GM12878 (cell line): ENCODE measurements at regions not wholly inside any gene's neighbourhood (a gene's known extent, or its start where the extent isn't known, plus 50 kb on each side); places are given as distances from the start of the nearest gene placed in this dataset.

Source experiments
- ATAC-seq: fragments of 200-7000 bp; cut with Tn5 transposase; 3 replicates; pipeline ENCODE4 v1.9.1; 2020; ENCODE audit warnings: mild to moderate bottlenecking, moderate library complexity
- BruUV-seq: library from RNA; stranded (reverse); fragments of 400-500 nt; replicated peaks from 2 replicates; lab custom pipeline; 2021; lab: Mats Ljungman, UMichigan
- CTCF ChIA-PET: fragments of 300-600 bp; sonication (Branson Sonifier 250); formaldehyde crosslinking; extraction: SDS; loops from one replicate; lab custom pipeline; 2021; ENCODE audit warnings: inconsistent platforms; lab: Yijun Ruan, JAX
- POLR2A ChIA-PET: fragments of 350-600 bp; formaldehyde crosslinking; extraction: SDS; loops from one replicate; lab custom pipeline; 2021; ENCODE audit warnings: inconsistent platforms; lab: Charles Lee
- RAD21 ChIA-PET: fragments of 300-600 bp; sonication (Branson Sonifier 250); formaldehyde crosslinking; loops from one replicate; lab custom pipeline; 2023; ENCODE audit warnings: antibody characterized with exemption; ENCODE audit not compliant: unreplicated experiment; lab: Charles Lee
- SMC1A ChIA-PET: fragments of 300-600 bp; sonication (Branson Sonifier 250); formaldehyde crosslinking; loops from one replicate; lab custom pipeline; 2023; ENCODE audit not compliant: unreplicated experiment, uncharacterized antibody; lab: Charles Lee
- DNase-seq: peaks from one replicate; pipeline ENCODE4 v3.0.0-alpha.2; 2011; ENCODE audit warnings: low read depth, low spot score
- FAIRE-seq: peaks from 3 replicates; lab custom pipeline; 2011; peaks lifted over from hg19 to GRCh38; lab: Jason Lieb, UNC
- H2AFZ ChIP-seq: 2 replicates; pipeline ENCODE4 v1.6.0; 2011; ENCODE audit warnings: low read depth, low read length, control low read depth; ENCODE audit not compliant: control insufficient read depth
- H3K27ac ChIP-seq: 2 replicates; pipeline ENCODE4 v1.5.1; 2011; ENCODE audit warnings: control low read depth; ENCODE audit not compliant: control insufficient read depth, insufficient read depth
- H3K27me3 ChIP-seq, 2 experiments: replicated peaks in 1 of 2; 2 replicates each; pipeline versions ENCODE4 v1.6.0 to v1.6.1; 2011; ENCODE audit warnings: low read length in 1 of 2; ENCODE audit not compliant: control insufficient read depth in 2 of 2, insufficient read depth in 2 of 2
- H3K36me3 ChIP-seq, 2 experiments: 2 replicates each; pipeline ENCODE4 v1.5.1; 2011; ENCODE audit warnings: low read length in 1 of 2; ENCODE audit not compliant: control insufficient read depth in 2 of 2, insufficient read depth in 2 of 2
- H3K4me1 ChIP-seq: 2 replicates; pipeline ENCODE4 v1.6.1; 2011; ENCODE audit warnings: mild to moderate bottlenecking, low read length, moderate library complexity, mixed read lengths; ENCODE audit not compliant: control insufficient read depth, insufficient read depth
- H3K4me2 ChIP-seq: 2 replicates; pipeline ENCODE4 v1.6.0; 2011; ENCODE audit warnings: control low read depth; ENCODE audit not compliant: control insufficient read depth, insufficient read depth
- H3K4me3 ChIP-seq: fragments of 200-600 bp; sonication (generic); 2 replicates; pipeline ENCODE4 v1.5.1; 2016
- H3K79me2 ChIP-seq: 2 replicates; pipeline ENCODE4 v1.6.0; 2011; ENCODE audit warnings: low read length; ENCODE audit not compliant: control insufficient read depth, insufficient read depth
- H3K9ac ChIP-seq: 2 replicates; pipeline ENCODE4 v1.8.0; 2011; ENCODE audit warnings: low read length, control low read depth, mixed read lengths; ENCODE audit not compliant: control insufficient read depth, insufficient read depth
- H3K9me3 ChIP-seq: replicated peaks from 3 replicates; pipeline ENCODE4 v1.5.1; 2011; ENCODE audit warnings: mild to moderate bottlenecking, low read length; ENCODE audit not compliant: control insufficient read depth, insufficient read depth
- H4K20me1 ChIP-seq: 2 replicates; pipeline ENCODE4 v1.6.0; 2011; ENCODE audit not compliant: control insufficient read depth, insufficient read depth
- ASH2L ChIP-seq: fragments of 300-600, 200-600 bp; sonication (generic); IDR thresholded peaks from 2 replicates; pipeline ENCODE4 v1.6.1; 2017; ENCODE audit warnings: low read depth, mild to moderate bottlenecking, borderline replicate concordance
- LARP7 ChIP-seq: fragments of 450-650 bp; IDR thresholded peaks from 2 replicates; pipeline ENCODE4 v1.6.1; 2017; ENCODE audit warnings: mild to moderate bottlenecking
- MAX ChIP-seq: IDR thresholded peaks from 2 replicates; pipeline ENCODE4 v1.6.1; 2012; ENCODE audit warnings: low read depth, low read length, improper control_type of control experiment
- MTA2 ChIP-seq: fragments of 450-650 bp; IDR thresholded peaks from 2 replicates; pipeline ENCODE4 v1.6.1; 2016; ENCODE audit warnings: low read depth, mild to moderate bottlenecking, moderate library complexity
- PRDM15 ChIP-seq: fragments of 450-650 bp; formaldehyde crosslinking; IDR thresholded peaks from 2 replicates; pipeline ENCODE4 v1.4.0; 2020; ENCODE audit warnings: mild to moderate bottlenecking, moderate library complexity
- SP1 ChIP-seq: IDR thresholded peaks from one replicate; pipeline ENCODE4 v1.6.1; 2011; ENCODE audit warnings: low read depth, low read length
- SRF ChIP-seq, 2 experiments: IDR thresholded peaks; 2 replicates each; pipeline ENCODE4 v1.6.1; 2011; ENCODE audit warnings: low read depth in 2 of 2, low read length in 2 of 2, mild to moderate bottlenecking in 1 of 2, moderate library complexity in 1 of 2
- ZSCAN29 ChIP-seq: fragments of 450-650 bp; IDR thresholded peaks from 2 replicates; pipeline ENCODE4 v1.6.1; 2017; ENCODE audit warnings: mild to moderate bottlenecking, moderate library complexity
- WGBS: methylation state at CpG from one replicate; pipeline ENCODE4 v1.1.6; 2016; ENCODE audit warnings: low lambda C conversion rate; ENCODE audit not compliant: insufficient replicate concordance, insufficient coverage; ENCODE audit errors: missing lambda C conversion rate; 5-methylcytosine and 5-hydroxymethylcytosine counted together
- in situ Hi-C: fragments of 300-500 bp; cut with MboI; formaldehyde crosslinking; loops from 9 replicates; pipeline ENCODE4 v1.14.3; 2018; ENCODE audit warnings: mixed read lengths
- intact Hi-C: fragments of 100-400 bp; cut with micrococcal nuclease; formaldehyde crosslinking; loops from one replicate; pipeline ENCODE4 v1.14.2; 2022; ENCODE audit not compliant: unreplicated experiment
- TF ChIP-seq, protein P1 (sequence below): fragments of 450-650 bp; conservative IDR thresholded peaks from 2 replicates; pipeline ENCODE4 v1.6.1; 2017; ENCODE audit warnings: mild to moderate bottlenecking, moderate library complexity
- TF ChIP-seq, protein P2 (sequence below): fragments of 150-350 bp; IDR thresholded peaks from 2 replicates; pipeline ENCODE4 v1.6.1; 2014; ENCODE audit warnings: mild to moderate bottlenecking, low read depth, low read length
- TF ChIP-seq, protein P3 (sequence below): fragments of 450-650 bp; IDR thresholded peaks from 2 replicates; pipeline ENCODE4 v1.6.1; 2017; ENCODE audit warnings: mild to moderate bottlenecking
- TF ChIP-seq, protein P4 (sequence below): IDR thresholded peaks from 2 replicates; pipeline ENCODE4 v1.6.1; 2011; ENCODE audit warnings: borderline replicate concordance, low read depth, mild to moderate bottlenecking, moderate library complexity, low read length; ENCODE audit not compliant: insufficient read depth, poor library complexity, severe bottlenecking

DNA sequence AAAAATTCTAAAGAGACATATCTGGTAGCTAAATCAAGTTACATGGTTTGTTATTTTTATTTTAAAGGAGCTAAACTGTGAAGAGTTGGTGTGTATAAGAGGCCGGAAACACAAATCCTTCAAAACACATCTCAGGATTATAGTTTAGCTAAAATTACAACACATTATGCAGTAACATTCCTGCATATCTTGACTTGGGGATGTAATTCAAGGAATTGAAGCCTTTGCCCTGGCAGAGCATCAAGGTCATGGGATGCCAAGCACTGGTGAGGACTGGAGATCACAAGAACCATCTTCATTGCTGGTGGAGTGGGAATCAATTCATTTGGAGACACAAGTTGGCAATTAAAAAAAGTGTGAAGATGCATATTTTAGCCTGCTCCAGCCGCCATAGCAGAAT is 86.8 kb upstream of the LSM6 start:
- CTCF ChIA-PET: interaction anchor here (1.6 kb wide), 1 partner anchor 11 kb away, joined by 3 read pairs; no protein-coding TSS in a partner anchor

More for the DNA sequence above, 86.8 kb upstream of the LSM6 start:
- 71% methylated on average over 2 of the region's 2 CpGs for WGBS
- Histone ChIP-seq H3K9me3 (no peaks in the 10 kb centered on the region; the same call in 2 of the 3 replicates), H3K79me2 (no peaks in the 10 kb centered on the region), H4K20me1 (no peaks in the 10 kb centered on the region), H3K27ac (no peak overlapping the region), H2AFZ (no peak overlapping the region), H3K4me2 (no peak overlapping the region), H3K9ac (no peak overlapping the region), H3K36me3 (no peaks in the 10 kb centered on the region), H3K27me3 (no peaks in the 10 kb centered on the region), H3K4me3 (no peak overlapping the region), H3K4me1 (no peaks in the 10 kb centered on the region)
- ATAC-seq: no peak
- no peak for FAIRE-seq
- ChIA-PET RAD21 (no interaction called here), POLR2A (no interaction called here), SMC1A (interaction anchor here (0.6 to 0.9 kb wide), 2 partner anchors 57 to 1011 kb away, joined by 3 read pairs; no protein-coding TSS in a partner anchor)
- in situ Hi-C loops (no loop called here), intact Hi-C loops (no loop called here)
- no TSS peak for BruUV-seq
- DNase-seq: no peak
- TF ChIP-seq, protein P1, sequence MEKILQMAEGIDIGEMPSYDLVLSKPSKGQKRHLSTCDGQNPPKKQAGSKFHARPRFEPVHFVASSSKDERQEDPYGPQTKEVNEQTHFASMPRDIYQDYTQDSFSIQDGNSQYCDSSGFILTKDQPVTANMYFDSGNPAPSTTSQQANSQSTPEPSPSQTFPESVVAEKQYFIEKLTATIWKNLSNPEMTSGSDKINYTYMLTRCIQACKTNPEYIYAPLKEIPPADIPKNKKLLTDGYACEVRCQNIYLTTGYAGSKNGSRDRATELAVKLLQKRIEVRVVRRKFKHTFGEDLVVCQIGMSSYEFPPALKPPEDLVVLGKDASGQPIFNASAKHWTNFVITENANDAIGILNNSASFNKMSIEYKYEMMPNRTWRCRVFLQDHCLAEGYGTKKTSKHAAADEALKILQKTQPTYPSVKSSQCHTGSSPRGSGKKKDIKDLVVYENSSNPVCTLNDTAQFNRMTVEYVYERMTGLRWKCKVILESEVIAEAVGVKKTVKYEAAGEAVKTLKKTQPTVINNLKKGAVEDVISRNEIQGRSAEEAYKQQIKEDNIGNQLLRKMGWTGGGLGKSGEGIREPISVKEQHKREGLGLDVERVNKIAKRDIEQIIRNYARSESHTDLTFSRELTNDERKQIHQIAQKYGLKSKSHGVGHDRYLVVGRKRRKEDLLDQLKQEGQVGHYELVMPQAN: no peak
- TF ChIP-seq, protein P2, sequence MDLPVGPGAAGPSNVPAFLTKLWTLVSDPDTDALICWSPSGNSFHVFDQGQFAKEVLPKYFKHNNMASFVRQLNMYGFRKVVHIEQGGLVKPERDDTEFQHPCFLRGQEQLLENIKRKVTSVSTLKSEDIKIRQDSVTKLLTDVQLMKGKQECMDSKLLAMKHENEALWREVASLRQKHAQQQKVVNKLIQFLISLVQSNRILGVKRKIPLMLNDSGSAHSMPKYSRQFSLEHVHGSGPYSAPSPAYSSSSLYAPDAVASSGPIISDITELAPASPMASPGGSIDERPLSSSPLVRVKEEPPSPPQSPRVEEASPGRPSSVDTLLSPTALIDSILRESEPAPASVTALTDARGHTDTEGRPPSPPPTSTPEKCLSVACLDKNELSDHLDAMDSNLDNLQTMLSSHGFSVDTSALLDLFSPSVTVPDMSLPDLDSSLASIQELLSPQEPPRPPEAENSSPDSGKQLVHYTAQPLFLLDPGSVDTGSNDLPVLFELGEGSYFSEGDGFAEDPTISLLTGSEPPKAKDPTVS: no peak
- TF ChIP-seq PRDM15: no peak
- TF ChIP-seq ZSCAN29: no peak
- TF ChIP-seq SRF (IDR thresholded peaks at IDR 0.05; ENCODE audit: low read depth in 2 of 2, low read length in 2 of 2): no peak
- TF ChIP-seq, protein P3, sequence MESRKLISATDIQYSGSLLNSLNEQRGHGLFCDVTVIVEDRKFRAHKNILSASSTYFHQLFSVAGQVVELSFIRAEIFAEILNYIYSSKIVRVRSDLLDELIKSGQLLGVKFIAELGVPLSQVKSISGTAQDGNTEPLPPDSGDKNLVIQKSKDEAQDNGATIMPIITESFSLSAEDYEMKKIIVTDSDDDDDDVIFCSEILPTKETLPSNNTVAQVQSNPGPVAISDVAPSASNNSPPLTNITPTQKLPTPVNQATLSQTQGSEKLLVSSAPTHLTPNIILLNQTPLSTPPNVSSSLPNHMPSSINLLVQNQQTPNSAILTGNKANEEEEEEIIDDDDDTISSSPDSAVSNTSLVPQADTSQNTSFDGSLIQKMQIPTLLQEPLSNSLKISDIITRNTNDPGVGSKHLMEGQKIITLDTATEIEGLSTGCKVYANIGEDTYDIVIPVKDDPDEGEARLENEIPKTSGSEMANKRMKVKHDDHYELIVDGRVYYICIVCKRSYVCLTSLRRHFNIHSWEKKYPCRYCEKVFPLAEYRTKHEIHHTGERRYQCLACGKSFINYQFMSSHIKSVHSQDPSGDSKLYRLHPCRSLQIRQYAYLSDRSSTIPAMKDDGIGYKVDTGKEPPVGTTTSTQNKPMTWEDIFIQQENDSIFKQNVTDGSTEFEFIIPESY: no peak
- TF ChIP-seq LARP7: no peak
- no peak for TF ChIP-seq ASH2L
- no peak for TF ChIP-seq MAX
- no peak for TF ChIP-seq SP1
- TF ChIP-seq, protein P4, sequence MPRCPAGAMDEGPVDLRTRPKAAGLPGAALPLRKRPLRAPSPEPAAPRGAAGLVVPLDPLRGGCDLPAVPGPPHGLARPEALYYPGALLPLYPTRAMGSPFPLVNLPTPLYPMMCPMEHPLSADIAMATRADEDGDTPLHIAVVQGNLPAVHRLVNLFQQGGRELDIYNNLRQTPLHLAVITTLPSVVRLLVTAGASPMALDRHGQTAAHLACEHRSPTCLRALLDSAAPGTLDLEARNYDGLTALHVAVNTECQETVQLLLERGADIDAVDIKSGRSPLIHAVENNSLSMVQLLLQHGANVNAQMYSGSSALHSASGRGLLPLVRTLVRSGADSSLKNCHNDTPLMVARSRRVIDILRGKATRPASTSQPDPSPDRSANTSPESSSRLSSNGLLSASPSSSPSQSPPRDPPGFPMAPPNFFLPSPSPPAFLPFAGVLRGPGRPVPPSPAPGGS: no peak
- no peak for TF ChIP-seq MTA2
